ENCODE measurements at regions not wholly inside any gene's neighbourhood (a gene's known extent, or its start where the extent isn't known, plus 50 kb on each side); places are given as distances from the start of the nearest gene placed in this dataset.

DNA sequence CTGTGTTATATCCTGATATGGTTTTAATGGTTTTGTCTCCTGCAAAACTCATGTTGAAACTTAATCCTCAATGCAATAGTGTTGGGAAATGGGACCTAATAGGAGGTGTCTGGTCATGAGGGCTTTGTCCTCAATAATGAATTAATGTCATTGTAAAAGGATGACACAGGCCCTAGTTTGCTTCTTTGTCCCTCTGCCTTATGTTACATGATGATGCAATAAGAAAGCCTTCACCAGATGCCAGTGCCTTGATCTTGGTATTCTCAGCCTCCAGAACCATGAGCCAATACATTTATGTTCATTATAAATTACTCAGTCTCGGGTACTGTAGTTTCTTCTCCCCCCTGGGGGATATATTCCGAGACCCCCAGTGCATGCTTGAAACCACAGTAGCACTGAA lies 1247.4 kb upstream of the SORCS1 start:
- no peak for DNase-seq (ENCODE audit: low read depth in 4 of 4, low spot score in 2 of 4)

DNA sequence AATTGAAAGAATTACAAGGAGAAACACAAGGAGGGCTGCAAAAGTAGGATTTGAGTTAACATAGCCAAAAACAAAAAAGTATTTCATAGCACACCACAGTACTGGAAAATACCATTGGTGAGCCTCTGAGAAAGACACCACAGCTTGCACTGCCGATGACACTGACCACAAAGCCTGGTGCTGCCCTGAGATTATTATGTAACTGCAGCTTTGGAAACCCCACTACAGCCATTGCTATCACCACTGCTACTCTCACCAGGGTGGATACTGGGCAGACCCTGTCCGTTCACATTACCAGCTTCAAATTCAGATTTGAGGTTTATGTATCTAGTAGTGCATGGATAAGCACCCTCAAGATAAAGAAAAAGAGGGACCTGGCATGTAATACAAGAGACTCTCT lies 1246.7 kb upstream of the SORCS1 start:
- no peak for DNase-seq (ENCODE audit: low read depth in 4 of 4, low spot score in 2 of 4)

DNA sequence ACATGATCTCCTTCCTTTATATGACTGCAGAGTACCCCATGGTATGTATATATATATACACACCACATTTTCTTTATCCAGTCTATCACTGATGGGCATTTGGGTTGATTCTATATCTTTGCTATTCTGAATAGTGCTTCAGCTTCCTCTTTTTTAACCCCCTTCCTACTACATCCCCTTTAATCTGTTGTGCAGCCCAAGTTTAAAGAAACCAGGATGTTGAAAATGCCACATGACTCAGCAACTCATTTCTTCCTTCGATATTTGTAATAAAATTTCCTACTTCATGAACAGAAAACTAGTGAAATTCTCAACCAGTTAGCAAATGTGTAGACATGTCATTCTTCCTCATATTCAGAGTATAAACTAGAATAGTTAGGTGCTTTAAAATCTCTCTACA lies 1245.7 kb upstream of the SORCS1 start:
- DNase-seq (ENCODE audit: low read depth in 4 of 4, low spot score in 2 of 4): no peak

DNA sequence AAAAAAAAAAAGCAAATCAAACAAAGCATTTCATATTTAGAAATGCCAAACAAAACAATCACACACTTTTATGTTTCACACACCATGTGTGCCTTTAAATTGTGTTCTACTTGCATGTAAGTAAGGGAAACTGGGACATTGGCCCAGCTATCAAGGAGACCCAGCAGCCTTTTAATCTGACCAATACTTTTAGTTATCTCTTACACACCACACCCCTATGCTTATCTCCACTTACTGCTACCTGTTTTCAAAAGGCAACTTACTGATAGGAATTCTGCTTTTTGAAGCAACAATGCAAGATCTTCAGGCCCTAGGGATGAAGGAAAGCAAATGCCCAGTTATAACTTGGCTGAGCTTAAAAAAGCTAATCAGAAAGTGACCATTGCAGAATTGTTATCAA lies 1244.8 kb upstream of the SORCS1 start:
- no peak for DNase-seq (ENCODE audit: low read depth in 4 of 4, low spot score in 2 of 4)

DNA sequence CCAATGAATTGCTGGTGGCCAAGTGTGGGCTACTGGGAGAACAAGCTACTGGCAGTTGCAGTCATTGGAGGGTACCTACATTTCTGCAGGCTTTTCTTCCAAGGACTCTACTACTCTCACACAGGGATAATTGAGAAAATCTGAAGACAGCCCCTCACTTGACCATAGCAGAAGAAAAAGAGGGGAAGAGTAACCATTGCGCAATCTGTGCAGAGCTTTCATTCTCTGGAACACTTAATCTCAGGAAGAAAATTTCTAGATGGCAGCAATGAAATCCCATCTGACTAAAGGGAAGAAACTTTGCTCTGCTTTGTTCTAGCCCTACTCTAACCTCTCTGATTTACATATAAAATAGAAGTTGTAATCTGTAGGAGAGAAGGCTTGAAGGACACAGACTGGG lies 1239.6 kb upstream of the SORCS1 start:
- DNase-seq (ENCODE audit: low read depth in 4 of 4, low spot score in 2 of 4): no peak

DNA sequence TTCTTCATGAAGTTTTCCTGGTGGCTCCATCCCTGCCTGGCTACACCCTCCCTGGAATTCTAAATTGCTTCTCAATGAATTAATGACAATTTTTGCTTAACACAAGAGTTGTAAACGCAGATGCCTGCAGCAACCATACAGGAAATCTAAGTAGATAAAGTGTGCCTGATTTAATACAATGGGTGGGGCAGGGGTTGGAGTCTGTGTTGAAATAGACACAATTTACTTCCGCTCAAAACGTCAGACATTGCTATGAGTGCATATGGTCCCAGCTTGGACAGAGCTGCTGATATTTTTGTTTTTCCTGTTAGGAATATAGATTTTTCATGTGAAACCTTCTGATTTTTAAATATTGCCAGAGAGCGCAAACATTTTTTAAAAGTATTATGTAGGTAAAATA lies 1235.0 kb upstream of the SORCS1 start:
- no peak for DNase-seq (ENCODE audit: low read depth in 4 of 4, low spot score in 2 of 4)

DNA sequence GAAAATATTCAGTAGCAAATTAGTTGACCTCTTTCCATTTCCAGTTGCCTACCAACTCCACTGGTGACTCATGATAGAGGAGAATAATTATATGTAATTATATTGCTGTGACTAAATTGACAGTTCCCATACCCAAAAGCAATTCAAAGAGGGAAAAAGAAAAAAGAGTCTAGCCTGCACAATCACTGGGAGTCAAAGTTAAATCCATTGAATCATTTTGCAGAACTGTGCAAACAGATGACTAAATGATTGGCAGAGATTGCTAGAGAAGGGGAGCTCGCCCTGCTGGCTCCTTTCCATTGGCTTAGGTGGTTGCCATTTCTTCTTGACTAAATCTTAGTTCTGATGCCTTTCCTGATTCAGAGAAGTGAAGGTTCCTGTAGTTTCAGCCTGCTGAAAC lies 1228.6 kb upstream of the SORCS1 start:
- DNase-seq (ENCODE audit: low read depth in 4 of 4, low spot score in 2 of 4): no peak

DNA sequence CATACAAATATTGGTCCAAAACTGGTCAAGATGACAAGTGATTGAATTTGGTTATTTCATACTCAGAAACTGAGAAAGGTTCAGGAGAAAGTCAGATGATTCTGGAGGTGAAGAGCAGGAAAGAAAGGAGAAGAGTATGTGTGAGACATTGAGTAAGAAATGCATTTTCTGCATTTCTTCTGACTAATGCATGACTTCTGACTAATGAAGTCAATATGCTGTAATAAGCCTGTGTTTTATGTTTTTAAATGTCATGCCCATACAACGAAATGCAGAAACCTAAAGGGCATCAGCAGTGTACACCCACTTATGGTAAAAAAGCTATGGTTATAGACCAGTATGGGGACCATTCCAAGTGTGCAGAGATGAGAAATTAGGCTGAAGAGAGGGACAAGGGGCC lies 1227.8 kb upstream of the SORCS1 start:
- no peak for DNase-seq (ENCODE audit: low read depth in 4 of 4, low spot score in 2 of 4)

DNA sequence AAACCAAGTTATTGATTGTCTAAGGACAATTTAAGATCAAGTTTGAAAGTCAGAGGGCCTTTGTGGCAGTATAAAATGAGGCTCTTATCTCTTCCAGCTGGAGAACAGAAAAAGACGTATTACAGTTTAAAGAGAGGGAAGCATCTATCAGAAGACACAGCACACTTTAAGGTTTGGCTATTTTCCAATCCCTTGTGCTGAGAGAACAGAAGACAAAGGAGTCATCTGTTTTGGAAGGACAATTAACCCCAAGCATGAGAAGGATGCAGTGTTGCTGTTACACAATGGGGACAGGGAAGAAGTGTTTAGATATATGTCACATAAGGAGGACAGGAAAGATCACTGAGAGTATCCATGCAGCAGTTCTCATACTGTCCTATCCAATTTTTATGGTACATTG lies 1224.2 kb upstream of the SORCS1 start:
- no peak for DNase-seq (ENCODE audit: low read depth in 4 of 4, low spot score in 2 of 4)

DNA sequence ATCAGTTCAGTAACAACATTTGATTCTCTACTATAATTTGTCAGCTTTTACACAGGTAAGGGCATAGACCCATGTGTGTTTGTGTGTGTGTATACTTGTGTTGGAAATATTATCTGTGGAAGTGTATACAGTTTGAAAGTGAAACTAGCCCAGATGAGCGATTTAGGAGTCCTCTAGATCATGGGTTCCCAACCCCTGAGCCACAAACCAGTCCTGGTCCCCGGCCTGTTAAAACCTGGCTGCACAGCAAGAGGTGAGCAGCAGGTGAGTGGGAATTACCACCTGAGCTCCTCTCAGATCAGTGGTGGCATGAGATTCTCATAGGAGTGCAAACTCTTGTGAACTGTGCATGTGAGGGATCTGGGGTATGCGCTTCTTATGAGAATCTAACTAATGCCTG lies 1221.5 kb upstream of the SORCS1 start:
- no peak for DNase-seq (ENCODE audit: low read depth in 4 of 4, low spot score in 2 of 4)

DNA sequence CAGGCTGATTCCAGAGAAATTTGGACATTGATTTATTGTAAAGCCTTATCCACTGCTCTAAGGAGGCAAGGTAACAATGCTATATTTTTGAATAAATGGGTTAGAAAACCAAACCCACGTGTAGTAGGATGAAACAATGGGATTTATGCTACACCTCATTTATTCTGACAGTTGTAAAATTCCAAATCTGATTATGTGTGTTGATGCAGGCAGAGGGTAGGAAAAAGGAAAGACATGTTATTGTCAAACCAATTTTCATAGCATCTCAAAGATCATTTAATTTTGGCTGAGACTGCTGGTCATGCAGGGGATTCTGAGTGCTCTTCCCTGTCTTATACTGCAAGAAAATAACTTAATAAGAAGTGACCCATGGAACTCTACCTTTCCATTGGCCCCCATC lies 1219.9 kb upstream of the SORCS1 start:
- no peak for DNase-seq (ENCODE audit: low read depth in 4 of 4, low spot score in 2 of 4)

DNA sequence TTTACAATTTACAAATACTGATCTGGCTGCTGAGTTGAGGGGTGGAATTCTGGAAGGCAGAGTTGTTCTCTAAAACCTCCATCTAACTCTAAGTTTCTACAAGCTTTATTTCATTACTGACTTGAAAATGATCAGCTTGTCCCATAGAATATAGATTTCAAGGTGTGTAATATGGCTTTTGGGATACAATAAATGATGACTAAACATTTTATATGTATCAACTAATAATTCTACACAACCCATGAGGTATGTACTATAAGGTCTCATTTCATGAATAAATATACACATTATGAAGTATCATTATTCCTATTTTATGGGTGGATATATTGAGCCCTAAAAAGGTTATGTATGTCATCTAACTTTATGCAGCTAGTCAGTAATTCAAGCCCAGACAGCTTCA lies 1214.3 kb upstream of the SORCS1 start:
- no peak for DNase-seq (ENCODE audit: low read depth in 4 of 4, low spot score in 2 of 4)

DNA sequence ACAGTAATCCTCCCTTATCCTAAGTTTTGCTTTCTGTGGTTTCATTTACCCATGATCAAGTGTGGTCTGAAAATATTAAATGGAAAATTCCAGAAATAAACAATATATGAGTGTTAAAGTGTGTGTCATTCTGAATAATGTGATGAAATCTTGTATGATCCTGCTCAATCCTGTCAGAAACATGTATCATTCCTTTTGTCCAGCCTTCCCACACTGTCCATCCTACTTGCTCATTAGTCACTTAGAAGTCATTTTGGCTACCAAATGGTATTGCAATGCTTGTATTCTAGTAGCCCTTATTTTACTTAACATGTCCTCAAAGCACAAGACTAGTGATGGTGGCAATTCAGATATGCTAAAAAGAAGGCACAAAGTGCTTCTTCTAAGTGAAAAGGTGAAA lies 1211.2 kb upstream of the SORCS1 start:
- no peak for DNase-seq (ENCODE audit: low read depth in 4 of 4, low spot score in 2 of 4)

DNA sequence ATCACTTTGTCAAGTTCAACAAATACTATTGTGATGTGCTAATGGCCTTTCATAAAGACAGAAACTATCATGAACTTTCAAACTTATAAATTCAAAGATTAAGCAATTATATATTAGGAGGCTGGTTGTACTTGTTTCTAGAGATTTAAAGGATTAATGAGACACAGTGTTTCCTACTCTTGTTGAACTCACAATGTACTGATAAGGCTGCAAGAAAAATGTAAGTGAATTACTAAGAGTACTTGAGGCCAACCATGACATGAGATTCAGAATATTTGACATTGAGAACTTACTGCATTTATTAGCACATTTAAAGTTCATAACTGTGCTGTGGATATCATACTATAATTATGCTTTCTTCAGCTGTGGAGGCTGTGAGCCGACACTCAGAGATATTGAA lies 1210.5 kb upstream of the SORCS1 start:
- no peak for DNase-seq (ENCODE audit: low read depth in 4 of 4, low spot score in 2 of 4)

DNA sequence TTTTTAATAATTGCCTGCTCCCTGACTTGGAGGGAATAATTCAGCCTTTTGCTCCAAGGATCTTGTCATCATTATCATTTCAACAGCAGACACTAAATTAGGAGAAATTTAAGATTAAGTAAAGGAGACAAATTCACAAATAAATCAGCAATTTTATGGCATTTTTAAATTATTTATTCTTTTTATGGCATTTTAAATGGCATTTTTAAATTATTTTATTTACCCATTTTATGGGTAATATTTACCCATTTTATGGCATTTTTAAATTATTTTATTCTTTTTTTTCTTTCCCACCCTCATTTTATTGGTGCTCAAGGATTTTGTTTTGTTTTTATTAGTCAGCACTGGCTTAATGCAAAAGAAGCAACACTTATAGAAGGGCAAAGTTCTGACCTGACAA lies 1201.0 kb upstream of the SORCS1 start:
- DNase-seq (ENCODE audit: low read depth in 4 of 4, low spot score in 2 of 4): no peak

DNA sequence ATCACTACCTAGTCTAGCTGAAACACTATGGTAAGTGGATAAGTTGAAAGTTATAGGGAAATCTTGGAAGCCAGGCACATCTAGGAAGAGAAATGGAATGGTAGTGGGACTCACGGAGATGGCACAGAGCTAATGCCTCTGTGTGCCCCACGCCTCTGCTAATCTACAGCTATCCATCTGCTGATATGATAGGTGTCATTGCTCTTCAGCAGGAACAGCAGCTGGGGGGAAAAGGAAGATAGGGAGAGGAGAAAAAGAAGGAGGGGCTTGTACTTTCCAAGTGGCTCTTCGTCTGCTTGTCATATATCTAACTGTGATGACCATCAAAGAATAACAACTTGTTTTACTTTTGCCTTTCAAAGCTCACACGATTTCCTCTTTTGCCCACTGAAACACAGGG lies 1199.1 kb upstream of the SORCS1 start:
- DNase-seq (ENCODE audit: low read depth in 4 of 4, low spot score in 2 of 4): no peak

DNA sequence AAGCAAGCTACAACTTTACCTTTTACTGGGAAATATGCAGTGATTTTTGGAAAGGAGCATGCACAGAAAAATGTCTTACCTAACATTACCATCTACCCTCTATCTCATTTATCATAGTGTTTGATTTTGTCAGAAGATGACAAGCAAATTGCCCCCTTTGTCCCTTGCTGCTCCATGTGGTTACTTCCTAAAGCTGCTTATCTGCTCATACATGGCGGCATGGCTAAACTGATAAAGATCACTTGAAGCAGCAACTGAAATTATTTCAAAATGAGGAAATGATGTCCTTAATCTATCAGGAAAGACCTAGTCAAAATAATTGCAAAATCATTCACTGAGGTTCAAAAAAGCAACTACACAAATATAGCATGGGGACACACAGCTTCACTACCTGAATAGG lies 1198.5 kb upstream of the SORCS1 start:
- DNase-seq (ENCODE audit: low read depth in 4 of 4, low spot score in 2 of 4): no peak

DNA sequence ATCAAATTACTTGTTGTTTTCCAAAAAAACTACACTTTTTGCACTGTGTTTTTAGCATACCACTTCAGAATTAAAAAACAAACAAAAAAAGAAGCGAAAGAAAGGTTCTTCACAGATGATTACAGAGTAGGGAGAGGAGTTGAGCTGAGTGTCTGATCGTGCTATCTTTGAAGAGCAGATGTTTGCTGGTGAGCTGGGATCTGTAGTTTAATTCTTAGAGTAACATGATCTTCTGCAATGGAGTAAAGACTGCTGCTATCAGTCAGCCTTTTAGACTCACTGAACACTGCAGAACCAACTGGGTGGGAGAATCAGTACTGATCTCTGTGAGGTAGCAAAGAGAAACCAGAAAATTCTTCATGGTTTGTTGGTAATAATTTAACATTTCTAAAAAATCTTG lies 1197.8 kb upstream of the SORCS1 start:
- no peak for DNase-seq (ENCODE audit: low read depth in 4 of 4, low spot score in 2 of 4)

DNA sequence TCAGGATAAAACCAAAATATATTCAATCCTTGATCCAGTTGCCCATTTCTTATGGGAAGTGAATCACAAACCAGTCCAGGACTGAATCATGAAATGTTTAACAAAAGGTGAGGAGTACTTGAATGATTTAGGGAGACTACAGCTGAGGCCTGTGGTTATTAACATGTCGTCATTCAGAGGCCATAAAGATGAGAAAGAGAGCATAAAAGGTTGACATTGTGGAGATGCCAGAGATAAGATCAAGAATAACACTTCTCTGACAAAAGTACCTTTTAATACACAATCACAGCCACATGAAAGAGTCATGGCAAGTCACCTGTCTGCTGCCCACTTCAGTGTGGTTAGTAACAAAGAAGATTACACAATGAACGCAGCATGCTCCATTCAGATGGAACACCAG lies 1195.7 kb upstream of the SORCS1 start:
- DNase-seq (ENCODE audit: low read depth in 4 of 4, low spot score in 2 of 4): no peak

DNA sequence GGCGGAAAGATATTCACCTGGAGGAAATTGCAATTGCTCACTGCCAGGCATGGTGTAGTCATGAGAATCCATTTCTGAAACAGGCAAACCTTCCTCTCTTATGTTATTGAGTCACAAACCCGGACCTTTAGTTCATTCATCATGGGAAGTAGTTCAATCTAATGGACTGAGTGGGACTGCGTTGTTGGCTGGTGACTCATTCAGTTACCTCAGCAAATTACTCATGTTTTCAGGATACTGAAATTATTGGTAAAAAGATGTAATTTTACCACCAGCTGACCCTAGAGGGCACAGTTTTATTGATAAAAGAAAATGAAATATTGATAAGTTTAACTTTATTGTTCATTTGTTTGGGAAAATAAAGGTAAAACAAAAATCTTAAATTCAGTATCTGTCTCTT lies 1194.4 kb upstream of the SORCS1 start:
- DNase-seq (ENCODE audit: low read depth in 4 of 4, low spot score in 2 of 4): no peak

DNA sequence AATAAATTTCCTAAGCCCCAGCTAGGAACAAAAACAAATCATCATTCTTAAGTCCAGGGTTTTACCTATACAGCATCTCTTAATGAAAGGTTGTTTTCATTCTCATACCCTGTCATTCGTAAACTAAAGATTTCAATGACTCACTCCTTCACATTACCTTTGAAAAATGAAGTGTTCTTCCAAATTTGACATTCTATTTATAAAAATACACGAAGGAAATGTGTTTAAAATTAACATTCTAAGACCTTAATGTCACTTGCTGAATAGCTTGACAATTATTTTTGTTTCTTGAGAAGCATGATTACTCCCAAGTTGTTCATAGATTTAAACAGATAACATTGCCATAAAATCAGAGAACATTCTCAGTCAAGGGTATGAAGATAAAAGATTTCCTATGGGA lies 1188.3 kb upstream of the SORCS1 start:
- DNase-seq (ENCODE audit: low read depth in 4 of 4, low spot score in 2 of 4): no peak

DNA sequence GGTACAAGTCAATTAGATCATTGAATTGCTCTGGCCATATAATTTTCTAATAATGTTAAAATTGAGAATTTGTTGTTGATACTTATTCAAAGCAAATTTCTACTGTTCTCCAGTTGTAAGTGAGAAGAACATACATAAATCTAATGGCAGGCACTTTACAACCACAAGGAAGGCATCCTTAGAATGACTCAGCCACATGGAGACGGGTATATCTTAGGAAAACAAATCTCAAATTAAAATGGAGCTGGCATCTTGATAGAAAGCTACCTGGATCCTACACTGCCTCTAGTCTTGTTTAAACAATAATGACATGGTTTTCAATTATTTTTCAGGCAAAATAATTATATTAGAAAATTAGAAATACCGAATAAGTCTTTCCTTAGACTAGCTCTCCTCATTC lies 1183.7 kb upstream of the SORCS1 start:
- no peak for DNase-seq (ENCODE audit: low read depth in 4 of 4, low spot score in 2 of 4)

DNA sequence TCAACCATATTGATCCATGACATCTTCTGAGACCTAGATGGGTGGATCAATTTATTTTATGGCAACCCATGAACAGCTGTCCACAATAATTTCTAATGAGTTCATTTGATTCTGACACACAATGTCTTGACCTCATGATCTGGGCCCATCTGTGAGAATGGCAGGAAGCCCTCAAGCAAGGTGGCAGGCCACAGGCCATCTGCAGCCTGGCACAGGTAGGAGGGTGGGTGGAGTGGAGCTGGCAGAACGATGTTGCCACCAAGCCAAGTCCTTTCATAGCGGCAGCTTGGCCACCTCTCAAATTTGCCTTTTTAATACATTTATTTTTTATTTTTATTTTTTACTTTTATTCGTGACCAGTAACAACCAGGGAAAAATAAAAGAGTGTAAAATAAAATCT lies 1181.6 kb upstream of the SORCS1 start:
- no peak for DNase-seq (ENCODE audit: low read depth in 4 of 4, low spot score in 2 of 4)

DNA sequence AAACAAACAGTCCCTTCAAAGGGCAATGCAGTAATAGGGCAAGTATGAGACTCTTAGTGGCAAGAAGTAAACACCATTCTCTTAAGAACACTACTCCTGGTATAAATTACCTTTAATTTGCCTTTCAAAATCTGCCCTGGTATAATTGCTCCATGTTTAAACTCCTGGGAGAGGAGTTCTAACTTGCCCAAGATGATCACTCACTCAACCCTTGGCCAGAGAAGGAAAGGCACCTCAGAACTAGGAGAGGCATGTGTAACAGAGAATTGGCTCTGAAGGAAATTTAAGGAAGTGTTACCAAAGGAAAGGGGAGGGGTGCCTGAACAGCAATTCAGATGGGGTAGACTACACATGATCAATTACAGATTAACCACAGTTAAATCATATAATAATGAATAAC lies 1173.6 kb upstream of the SORCS1 start:
- no peak for DNase-seq (ENCODE audit: low read depth in 4 of 4, low spot score in 2 of 4)

Data from left renal cortex interstitium (tissue), 4 donors.